Limb (tissue), 2 donors: ENCODE measurements at regions not wholly inside any gene's neighbourhood (a gene's known extent, or its start where the extent isn't known, plus 50 kb on each side); places are given as distances from the start of the nearest gene placed in this dataset.

Experiments used
- DNase-seq, 2 donors: peaks; one replicate each; pipeline ENCODE4 v3.0.0-alpha.2; 2016; ENCODE audit errors: extremely low spot score in 2 of 2

DNA sequence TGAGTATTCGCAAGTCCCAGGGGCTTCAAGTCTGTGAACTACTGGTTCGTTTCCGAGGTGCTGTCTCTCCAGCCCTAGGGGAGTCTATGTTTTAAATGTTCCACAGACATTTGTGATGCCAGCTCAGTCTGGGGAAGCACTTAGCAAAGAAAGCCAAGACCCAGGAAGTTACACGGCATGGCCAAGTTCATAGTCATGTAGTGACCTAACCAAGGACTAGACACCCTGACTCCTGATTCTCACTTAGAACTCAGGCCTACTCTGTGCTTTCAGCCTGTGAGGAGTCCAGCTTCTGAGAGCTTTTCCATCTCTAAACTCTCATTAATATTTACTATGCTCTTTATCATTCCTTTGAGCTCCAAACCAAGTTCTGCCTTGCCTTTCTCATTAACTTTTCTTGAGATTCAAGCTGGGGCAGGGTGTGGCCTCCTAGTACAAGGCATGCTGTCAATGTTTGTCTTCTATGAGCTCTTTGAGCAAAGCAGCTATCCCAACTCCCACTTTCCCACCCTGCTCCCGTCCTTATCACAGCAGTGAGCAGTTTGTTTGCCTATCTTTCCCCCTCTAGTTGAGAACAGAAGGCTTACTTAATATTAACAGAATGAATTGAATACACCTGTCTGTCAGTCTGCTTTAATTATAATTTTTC, 105.4 kb upstream of the FAM9C start:
- no peak for DNase-seq

DNA sequence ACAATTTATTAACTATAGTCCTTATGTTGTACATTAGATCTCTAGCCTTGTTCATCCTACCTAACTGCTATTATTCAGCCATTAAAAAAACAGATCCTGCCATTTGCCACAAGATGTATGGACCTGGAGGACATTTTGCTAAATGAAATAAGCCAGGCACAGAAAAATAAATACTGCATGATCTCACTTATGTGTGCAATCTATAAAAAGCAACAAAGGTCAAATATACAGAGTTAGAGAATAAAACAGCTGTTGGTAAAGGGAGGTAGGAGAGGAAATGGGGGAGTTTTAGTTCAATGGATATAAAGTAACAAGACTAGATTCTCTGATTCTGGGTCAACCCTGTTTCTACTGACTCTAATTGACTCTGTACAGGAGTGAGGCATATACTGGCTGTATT, 103.3 kb upstream of the FAM9C start:
- DNase-seq, result no peak

DNA sequence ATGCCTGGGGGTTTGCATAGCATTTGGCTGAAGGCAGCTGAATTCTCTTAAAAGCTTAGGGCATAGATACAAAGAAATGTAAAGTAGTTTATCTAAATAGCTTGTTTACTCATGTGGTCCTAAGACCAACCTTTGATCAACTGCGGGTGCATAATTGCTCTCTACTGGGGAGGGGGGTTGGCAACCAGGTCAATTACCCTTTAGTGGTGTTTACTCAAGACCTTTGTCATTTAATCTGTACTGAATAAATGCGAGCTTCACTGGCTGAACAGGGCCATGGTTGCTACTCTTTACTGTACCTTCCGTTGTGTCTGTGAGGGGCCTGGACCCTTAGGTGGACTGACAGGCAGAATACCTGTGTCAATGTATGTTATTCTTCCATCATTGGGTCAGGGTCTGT, 102.7 kb upstream of the FAM9C start:
- no peak for DNase-seq

- no peak for DNase-seq
Measured at GRCh38 chrX:13144927-13145655, 100.7 kb upstream of the FAM9C start.

GRCh38 chrX:13142891-13143290, 98.5 kb upstream of the FAM9C start:
- no peak for DNase-seq

GRCh38 chrX:13140007-13140406, 95.6 kb upstream of the FAM9C start:
- no peak for DNase-seq

DNA sequence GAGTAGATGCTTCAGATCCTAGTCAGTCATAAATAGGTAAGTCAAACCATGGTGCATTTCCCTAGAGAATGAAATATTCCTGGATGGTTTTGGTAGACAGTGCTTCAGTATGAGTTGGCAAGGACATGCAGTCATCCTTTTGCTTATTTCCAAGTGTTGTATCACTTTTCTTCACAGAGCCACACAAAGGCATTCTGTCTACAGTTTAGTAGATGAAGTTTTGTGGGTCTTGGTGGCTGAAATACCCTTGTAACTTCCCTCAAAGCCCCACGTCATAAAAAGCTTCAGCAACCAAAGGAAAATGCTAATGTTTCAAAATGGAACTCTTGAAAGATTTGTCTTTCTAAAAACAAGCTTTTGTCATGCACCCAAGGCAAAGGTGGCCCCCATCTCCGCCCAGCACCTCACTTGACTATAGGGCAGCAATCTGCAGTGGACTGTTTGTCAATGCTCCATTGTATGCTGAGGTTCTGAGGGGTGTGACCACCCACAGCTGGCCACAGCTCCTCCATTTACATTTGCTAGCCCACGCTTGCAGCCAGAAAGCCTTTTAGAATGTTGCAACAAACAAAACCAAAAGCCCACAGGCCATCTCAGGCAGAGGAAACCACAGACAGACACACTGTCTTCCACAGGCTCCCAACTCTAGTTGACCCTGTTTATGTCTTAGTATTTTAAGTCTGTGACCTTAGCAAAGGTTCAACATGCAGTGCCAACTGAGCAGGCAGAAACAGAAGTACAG, 87.1 kb upstream of the FAM9C start:
- no peak for DNase-seq

DNA sequence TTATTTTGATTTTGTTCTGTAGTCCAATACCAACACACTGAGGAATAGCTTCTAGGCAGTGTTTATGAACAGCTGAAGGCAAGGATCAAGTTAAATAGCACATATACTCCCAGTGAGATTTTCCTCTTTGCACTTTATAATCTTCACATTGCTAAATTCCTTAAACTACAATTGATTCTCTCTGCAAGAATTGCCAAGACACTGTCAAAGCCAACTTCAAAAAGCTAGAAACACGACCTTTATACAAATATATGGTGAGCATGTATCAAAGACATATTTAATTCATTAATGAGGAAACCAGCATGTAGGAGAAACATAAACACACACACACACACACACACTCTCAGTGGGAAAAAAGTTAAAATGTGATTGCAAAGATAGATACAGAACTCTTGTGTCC, 86.4 kb upstream of the FAM9C start:
- DNase-seq, result no peak

DNA sequence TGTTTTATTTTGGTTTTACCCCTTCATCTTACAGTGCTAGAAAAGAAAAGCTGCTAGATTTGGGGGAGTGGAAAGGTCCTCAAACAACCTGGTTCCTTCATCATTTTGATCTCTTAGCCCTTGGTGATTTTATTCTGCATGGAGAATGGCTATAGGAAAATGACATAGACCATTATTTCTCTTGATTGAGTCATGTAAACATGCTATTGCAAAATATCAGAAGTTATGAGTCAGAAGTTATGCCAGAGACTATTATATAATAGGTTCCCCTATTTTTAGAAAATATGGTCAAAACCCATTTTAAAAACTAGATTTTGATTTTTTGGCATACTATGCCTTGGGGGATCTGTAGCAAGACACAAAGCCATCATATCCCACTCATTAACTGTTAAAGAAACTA, 83.7 kb upstream of the FAM9C start:
- DNase-seq, result no peak

DNA sequence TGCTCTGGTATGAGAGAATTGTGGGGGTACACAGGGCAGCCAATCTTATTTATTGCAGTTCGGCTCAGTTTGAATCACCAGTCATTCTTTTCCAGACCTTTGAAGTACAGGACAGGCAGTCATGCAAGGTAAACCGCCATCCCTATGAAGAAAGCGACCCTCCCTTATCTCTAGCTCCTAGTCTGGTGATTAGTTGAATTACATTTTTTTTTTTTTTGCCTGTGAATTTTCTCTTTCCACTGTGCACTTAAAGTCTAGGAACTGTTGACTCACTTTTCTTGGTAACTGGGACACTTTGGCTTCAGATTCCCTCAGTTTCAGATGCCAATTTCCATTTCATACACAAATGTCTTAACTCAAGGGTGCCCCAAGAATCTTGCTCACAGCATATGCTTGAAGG, 82.4 kb upstream of the FAM9C start:
- no peak for DNase-seq

- no peak for DNase-seq
Measured at GRCh38 chrX:13125188-13125587, 80.8 kb upstream of the FAM9C start.

GRCh38 chrX:13123857-13124345, 79.5 kb upstream of the FAM9C start:
- peak in 1 of 2 donors; percentile 51 for DNase-seq

DNA sequence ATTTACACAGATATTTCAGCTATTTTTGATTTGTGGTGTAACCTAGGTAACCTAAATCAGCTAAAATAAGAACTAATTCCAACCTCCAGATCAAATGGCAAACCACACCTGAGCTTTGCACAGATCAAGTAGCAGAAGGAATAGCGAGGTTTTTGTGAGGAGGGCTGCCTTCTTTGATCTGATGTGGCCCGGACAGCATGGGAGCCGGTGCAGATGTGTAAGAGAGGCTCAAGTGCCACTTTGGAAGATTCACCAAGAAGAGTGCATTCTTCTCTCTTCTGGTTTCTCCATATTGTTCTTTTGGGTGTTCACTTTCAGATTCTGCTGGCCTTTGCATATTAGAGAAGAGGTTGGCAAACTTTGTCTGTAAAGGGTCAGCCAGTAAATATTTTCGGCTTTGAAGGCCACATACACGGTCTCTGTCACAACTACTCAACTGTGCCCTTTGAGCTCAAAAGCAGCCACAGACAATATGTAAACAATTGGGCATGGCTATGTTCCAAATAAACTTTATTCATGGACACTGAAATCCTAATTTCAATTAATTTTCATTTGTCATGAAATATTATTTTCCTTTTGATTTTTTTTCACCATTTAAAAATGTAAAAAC, 78.9 kb upstream of the FAM9C start:
- DNase-seq, result no peak

GRCh38 chrX:13121020-13121555, 76.7 kb upstream of the FAM9C start:
- DNase-seq, result no peak

DNA sequence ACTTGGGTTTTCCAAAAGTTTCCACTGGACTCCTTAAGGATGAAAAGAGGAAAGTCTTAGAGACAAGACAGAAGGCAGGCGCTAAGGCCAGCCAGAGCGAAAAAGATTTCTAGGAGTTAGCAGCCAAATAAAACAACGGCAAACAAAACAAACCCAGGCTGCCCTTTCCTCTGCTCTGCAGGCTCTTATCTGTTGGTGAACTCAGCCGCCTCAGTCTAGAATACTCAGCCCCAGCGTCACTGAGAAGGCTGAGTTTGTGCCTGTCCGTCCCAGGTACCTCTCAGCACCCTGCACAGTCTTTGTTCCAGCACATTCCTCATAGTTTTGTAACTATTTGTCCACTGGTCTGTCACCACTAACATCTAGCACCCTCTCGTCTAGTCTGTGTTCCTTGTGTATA, 75.6 kb upstream of the FAM9C start:
- DNase-seq, result no peak

- DNase-seq, result no peak
Measured at GRCh38 chrX:13119386-13119785, 75.0 kb upstream of the FAM9C start.

GRCh38 chrX:13115146-13115855, 70.9 kb upstream of the FAM9C start:
- no peak for DNase-seq

DNA sequence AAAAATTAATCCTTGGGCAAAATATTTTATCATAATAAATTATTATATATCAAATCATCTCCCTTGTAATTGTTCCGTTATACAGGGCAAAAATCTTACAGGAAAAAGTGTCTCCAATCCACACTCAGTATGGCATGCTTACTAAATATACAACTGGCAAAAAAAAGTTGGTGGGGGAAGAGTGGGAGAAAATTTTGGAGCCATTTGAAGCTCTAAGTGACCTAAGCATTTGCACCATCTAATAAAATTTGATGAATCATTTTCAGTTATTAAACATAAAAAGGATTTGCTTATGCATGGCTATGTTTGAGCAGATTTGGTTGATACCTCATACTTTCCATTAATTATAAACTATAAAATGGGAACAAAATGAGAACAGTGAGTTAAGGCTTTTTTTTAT, 68.1 kb upstream of the FAM9C start:
- DNase-seq, result no peak

GRCh38 chrX:13110433-13111324, 66.3 kb upstream of the FAM9C start:
- DNase-seq, result no peak

DNA sequence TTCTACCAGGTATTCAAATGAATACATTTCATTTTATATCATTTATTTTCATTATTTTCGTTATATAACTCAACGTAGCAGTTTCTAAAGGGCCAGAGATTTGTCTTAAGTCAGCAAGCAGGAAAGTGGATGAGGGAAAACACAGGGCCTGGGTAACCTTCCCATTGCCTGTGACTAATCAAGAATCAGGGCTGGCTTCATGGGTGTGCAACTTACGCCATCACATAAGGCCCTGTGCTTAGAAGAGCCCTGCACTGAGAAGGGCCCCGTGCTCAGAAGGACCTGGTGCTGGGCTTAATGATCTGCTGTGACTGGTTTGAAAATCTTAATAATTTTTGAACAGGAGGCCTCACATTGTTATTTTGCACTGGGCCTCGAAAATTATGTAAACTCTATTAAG, 65.4 kb upstream of the FAM9C start:
- no peak for DNase-seq
